Mesothelial cell of epicardium (in vitro differentiated cells): ENCODE measurements at regions not wholly inside any gene's neighbourhood (a gene's known extent, or its start where the extent isn't known, plus 50 kb on each side); places are given as distances from the start of the nearest gene placed in this dataset.

ENCODE experiments used
- DNase-seq, 2 experiments: peaks; one replicate each; pipeline ENCODE4 v3.0.0; 2021; ENCODE audit warnings: low spot score in 2 of 2; ENCODE audit not compliant: unreplicated experiment in 2 of 2
- H3K27ac Mint-ChIP-seq: 2 replicates; pipeline ENCODE4 v1.8.0; 2021; ENCODE audit warnings: mixed read lengths
- H3K27me3 Mint-ChIP-seq: 2 replicates; pipeline ENCODE4 v1.8.0; 2021; ENCODE audit warnings: low read depth, mixed read lengths
- H3K36me3 Mint-ChIP-seq: 2 replicates; pipeline ENCODE4 v1.8.0; 2021; ENCODE audit warnings: mixed read lengths
- H3K4me1 Mint-ChIP-seq: 2 replicates; pipeline ENCODE4 v1.8.0; 2021; ENCODE audit warnings: mixed read lengths
- H3K4me3 Mint-ChIP-seq: 2 replicates; pipeline ENCODE4 v1.8.0; 2021; ENCODE audit warnings: mild to moderate bottlenecking, moderate library complexity, mixed read lengths
- H3K9me3 Mint-ChIP-seq: 2 replicates; pipeline ENCODE4 v1.8.0; 2021; ENCODE audit warnings: mixed read lengths
- TF ChIP-seq, protein P1 (sequence below): fragments of 200-600 bp; sonication (generic); IDR thresholded peaks from one replicate; pipeline ENCODE4 v1.5.0; 2021; ENCODE audit warnings: antibody characterized with exemption; ENCODE audit not compliant: unreplicated experiment

DNA sequence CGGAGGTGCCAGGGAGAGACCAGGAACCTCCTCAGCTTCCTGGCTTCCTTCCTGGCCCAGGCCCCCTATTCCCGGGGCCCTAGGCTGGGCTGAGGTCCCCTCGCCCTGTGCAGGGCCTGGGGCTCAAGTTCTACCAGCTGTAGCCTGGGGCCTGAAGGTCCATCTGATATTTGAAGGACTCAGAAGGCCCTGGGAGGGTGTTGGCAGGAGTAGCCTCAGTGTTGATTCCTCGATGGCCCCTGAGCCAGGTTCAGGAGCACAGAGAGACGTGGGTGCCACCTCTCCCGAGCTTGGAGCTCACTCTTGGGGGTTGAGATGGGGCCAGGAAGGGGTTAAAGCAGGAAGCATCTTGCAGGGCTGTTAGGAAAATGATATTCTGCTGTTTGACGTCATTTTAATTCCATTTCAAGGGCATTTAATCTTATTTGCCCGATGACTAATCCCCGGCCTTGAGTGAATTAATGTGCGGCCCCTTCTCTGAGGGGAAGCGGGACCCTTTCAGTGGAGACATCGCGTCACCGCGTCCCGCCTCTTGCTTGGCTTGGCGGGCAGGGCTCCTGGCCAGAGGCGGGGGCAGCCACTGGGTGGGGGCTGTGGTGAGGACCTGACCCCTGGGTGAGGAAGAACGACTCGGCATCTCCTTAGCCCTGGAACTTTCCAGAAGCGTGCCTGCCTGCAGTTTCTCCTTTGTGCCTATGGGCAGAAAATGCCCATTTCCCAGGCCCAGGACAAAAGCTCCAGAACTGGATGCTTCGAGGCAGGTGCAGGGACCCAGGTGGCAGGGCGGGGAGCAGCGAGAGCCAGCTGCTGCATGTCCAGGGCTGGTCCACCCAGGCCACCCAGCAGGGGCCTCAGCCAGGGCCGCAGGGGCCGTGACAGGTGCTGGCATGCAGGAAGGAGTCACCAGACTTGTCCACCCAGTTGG lies 158.3 kb downstream of the KIF26A start:
- no peaks in the 10 kb centered on the region for H3K36me3 Mint-ChIP-seq
- TF ChIP-seq, protein P1, sequence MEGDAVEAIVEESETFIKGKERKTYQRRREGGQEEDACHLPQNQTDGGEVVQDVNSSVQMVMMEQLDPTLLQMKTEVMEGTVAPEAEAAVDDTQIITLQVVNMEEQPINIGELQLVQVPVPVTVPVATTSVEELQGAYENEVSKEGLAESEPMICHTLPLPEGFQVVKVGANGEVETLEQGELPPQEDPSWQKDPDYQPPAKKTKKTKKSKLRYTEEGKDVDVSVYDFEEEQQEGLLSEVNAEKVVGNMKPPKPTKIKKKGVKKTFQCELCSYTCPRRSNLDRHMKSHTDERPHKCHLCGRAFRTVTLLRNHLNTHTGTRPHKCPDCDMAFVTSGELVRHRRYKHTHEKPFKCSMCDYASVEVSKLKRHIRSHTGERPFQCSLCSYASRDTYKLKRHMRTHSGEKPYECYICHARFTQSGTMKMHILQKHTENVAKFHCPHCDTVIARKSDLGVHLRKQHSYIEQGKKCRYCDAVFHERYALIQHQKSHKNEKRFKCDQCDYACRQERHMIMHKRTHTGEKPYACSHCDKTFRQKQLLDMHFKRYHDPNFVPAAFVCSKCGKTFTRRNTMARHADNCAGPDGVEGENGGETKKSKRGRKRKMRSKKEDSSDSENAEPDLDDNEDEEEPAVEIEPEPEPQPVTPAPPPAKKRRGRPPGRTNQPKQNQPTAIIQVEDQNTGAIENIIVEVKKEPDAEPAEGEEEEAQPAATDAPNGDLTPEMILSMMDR, result no peak
- peaks cover 8% of the 10 kb centered on the region for H3K27me3 Mint-ChIP-seq
- DNase-seq, result no peak
- H3K9me3 Mint-ChIP-seq, result peaks cover 3% of the 10 kb centered on the region
- no peak overlapping the region for H3K4me3 Mint-ChIP-seq
- peaks cover 22% of the 10 kb centered on the region for H3K4me1 Mint-ChIP-seq
- no peak overlapping the region for H3K27ac Mint-ChIP-seq

DNA sequence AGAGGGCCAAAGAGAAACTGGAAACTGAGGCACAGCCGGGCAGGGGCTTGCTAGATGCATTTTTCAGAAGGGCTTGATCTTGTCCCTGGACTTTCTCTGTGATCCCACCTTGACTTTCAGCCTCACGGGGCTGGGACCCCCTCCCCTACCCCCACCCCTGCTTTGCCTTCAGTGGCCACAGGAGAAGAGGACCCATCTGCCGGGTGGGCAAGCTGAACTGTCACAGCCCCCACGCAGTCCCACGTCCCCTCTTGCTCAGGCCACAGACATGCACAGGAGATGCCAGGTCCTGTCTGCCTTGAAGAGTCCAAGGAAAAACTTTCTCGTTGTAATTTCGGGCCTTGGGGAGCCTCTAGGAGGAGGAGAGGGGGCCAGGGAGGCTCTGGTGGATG lies 158.9 kb downstream of the KIF26A start:
- Mint-ChIP-seq H3K27ac (no peak overlapping the region), H3K9me3 (peaks cover 3% of the 10 kb centered on the region), H3K36me3 (no peaks in the 10 kb centered on the region), H3K4me1 (peaks cover 20% of the 10 kb centered on the region), H3K27me3 (peaks cover 8% of the 10 kb centered on the region), H3K4me3 (no peak overlapping the region)
- no peak for DNase-seq
- TF ChIP-seq, protein P1, result no peak

DNA sequence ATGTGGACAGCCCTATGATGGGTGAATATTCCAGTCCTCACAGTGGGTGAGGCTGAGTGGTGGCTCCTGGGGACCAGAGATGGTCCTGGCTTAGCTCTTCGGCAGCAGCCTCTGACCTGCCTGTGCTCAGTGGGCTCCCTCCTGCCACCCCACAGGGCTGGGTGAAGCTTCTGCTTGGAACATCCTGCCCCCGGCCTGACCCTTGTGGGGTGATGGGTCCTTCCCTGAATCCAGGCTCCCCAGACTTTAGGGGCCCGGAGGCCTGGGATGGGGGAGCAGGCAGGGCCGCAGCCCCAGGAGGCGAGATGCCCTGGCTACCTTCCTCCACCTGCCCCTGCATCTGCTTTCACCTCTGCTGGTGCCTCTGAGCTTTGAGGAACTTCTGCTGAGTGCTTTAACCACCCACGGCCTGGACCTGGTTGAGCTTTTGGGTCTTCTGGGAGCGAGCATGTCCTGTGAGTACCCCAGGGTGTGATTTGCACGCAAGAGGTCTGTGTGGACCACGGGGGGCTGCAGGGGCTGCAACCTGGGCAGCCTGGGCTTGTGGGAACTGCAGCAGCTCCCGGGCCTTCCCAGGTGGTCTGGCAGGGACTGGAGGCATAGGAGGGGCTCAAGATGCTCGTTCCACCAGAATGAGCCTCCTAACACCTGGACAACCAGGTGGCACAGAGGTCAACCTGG lies 159.5 kb downstream of the KIF26A start:
- Mint-ChIP-seq H3K9me3 (peaks cover 3% of the 10 kb centered on the region), H3K4me1 (peaks cover 20% of the 10 kb centered on the region), H3K36me3 (no peaks in the 10 kb centered on the region), H3K27ac (no peak overlapping the region), H3K4me3 (no peak overlapping the region), H3K27me3 (peaks cover 8% of the 10 kb centered on the region)
- TF ChIP-seq, protein P1, result no peak
- no peak for DNase-seq

DNA sequence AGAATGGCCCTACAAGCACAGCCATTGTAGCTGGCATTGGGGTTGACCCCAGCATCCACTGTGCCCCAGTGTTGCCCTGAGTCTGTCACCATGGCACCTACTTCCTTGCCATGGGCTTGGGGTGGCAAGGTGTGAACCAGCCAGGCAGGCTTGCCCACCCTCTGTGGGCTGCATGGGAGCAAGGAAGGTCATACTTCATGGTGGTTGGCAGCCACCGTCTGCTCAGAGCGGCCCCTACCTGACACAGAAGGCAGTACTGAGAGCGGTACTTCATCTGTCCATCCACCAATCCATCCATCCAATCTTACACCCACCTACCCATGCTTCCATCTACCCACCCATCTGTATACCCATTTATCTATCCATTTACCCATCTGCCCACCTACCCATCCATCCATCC lies 160.1 kb downstream of the KIF26A start:
- Mint-ChIP-seq H3K36me3 (no peaks in the 10 kb centered on the region), H3K4me3 (no peak overlapping the region), H3K27me3 (peaks cover 7% of the 10 kb centered on the region), H3K4me1 (peaks cover 20% of the 10 kb centered on the region), H3K9me3 (peaks cover 3% of the 10 kb centered on the region), H3K27ac (no peak overlapping the region)
- TF ChIP-seq, protein P1, result no peak
- no peak for DNase-seq

DNA sequence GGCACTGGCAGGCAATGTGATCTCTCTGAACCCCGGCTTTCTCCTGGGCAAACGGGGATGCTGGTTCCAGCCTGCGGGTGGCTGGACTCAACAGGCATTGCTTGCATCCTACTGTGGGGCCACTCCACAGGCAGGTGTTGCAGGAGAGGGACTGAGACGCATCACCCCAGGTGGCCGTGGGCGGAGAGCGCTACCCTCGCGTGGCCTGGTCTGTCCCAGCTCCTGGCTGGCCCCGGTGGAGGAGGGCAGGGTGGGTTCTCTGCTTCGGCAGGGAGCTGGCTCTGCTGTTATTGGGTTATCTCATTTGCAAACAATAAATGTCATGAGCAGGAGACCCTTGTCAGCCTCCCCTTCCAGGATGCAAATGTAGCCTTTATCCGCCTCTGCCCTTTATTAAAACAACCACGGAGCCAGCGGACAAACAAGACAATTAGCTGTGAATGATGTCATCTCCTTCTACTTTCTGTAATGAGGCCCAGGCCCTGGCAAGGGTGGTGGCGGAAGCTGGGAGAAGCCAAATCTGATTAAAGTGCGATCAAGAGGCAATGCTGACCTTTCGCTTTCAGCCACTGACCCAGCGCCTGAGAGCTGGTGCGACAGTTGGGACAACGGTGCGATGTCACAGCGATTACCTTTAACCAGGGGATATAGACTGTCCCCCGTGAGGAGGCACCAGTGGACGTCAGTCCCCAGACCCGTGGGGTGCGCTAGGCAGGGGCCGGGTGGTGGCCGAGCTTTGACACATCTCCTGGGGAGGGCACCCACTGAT lies 161.8 kb downstream of the KIF26A start:
- H3K27ac Mint-ChIP-seq, result no peak overlapping the region
- peaks cover 3% of the 10 kb centered on the region for H3K9me3 Mint-ChIP-seq
- TF ChIP-seq, protein P1, result no peak
- DNase-seq, result no peak
- H3K36me3 Mint-ChIP-seq, result no peaks in the 10 kb centered on the region
- no peak overlapping the region for H3K4me3 Mint-ChIP-seq
- peaks cover 11% of the 10 kb centered on the region for H3K27me3 Mint-ChIP-seq
- H3K4me1 Mint-ChIP-seq, result peaks cover 14% of the 10 kb centered on the region
